IPS-NIHi11 (cell line): ENCODE measurements at regions not wholly inside any gene's neighbourhood (a gene's known extent, or its start where the extent isn't known, plus 50 kb on each side); places are given as distances from the start of the nearest gene placed in this dataset.
"Not testable (repeated sequence)": the region's sequence is repeated elsewhere in the genome, so short reads cannot be mapped to it uniquely, and the experiment has no call there.

Experiments used
- DNase-seq: peaks from one replicate; pipeline ENCODE4 v3.0.0; 2012; ENCODE audit warnings: mixed read lengths, low spot score

DNA sequence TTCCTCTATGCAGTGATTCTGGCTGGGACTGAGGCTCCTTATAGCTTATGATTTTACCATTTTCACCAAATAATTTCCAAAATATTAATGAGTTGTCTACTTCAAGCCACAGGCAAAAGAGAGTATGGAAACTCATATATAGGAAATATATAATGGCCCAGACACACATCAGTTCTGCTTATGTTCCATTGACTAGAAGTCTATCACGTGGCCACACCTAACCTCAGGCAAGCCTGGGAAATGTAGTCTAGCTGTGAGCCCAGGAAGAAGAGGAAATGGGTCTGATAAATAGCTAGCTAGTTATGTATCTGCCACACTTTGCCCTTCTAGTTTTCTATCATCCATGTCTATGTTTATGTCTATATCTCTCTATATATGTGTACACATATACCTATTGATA is 195.1 kb downstream of the OTOL1 start:
- DNase-seq, result no peak

- no peak for DNase-seq
These were observed 198.3 kb downstream of the OTOL1 start for GRCh38 chr3:161694682-161695564.

DNA sequence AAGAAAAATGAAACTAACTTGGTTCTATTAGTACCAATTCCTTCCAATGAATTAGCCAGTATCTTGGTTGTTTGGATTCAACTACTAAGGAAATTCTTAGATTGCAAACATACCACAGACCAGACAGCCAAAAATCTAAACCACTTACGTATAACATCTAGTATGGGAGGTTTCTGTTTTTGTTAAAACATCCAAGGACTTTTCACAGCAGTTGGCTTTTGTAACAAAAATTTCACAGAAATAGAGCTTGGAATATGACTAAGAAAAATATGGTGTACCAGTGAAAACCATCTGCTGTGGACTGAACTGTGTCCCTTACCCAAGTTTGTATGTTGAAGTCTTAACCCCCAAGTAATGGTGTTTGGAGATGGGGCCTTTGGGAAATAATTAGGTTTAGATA is 199.2 kb downstream of the OTOL1 start:
- DNase-seq, result no peak

DNA sequence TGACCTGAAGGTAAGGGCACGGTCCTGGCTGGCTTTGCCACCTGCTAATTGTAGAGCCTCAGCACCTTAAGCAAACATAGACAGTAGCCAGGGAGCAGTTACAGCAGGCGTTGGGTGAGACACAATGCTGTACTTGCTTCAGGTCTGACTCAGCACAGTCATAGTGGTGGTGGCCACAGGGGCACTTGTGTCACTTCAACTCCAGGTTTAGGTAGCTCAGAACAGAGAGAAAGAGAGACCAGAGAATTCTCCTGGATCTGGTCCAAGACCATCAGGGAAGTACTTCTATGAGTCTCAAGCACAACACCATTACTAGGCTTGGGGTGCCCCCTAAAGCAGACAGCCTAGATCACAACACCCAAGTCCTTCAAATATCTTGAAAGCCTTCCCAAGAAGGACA is 204.4 kb downstream of the OTOL1 start:
- no peak for DNase-seq

DNA sequence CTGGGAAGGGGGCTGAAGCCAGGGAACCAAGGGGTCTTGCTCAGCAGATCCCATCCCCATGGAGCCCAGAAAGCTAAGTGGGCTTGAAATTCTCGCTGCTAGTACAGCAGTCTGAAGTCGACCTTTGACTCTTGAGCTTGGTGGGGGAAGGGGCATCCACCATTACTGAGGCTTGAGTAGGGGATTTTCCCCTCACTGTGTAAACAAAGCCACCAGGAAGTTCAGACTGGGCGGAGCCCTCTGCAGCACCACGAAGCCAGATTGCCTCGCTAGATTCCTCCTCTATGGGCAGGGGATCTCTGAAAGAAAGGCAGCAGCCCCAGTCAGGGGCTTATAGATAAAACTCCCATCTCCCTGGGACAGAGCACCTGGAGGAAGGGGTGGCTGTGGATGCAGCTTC is 210.6 kb downstream of the OTOL1 start:
- DNase-seq, result not testable (repeated sequence)

DNA sequence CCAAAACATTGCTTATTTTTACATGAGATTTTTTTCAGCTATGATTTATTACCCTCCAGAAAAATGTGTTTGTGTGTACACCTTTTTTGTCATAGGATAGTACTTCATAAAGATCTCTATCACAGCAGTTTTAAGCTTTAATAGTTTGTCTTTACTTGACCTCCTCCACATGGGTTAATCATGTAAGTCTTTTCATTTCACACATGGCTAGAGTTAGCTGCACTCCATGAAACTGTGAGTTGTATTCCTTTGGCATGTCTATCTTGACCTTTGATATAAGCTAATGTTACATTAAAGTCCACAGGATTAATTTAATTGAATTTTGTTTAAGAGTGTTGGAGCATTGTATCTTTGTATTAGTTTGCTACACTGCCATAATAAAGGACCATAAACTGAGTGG is 217.1 kb downstream of the OTOL1 start:
- no peak for DNase-seq

GRCh38 chr3:161731968-161732367 is 235.4 kb downstream of the OTOL1 start:
- no peak for DNase-seq

GRCh38 chr3:161737171-161737570 is 240.6 kb downstream of the OTOL1 start:
- DNase-seq, result no peak

- no peak for DNase-seq
These were observed 243.8 kb downstream of the OTOL1 start for GRCh38 chr3:161740421-161740820.

DNA sequence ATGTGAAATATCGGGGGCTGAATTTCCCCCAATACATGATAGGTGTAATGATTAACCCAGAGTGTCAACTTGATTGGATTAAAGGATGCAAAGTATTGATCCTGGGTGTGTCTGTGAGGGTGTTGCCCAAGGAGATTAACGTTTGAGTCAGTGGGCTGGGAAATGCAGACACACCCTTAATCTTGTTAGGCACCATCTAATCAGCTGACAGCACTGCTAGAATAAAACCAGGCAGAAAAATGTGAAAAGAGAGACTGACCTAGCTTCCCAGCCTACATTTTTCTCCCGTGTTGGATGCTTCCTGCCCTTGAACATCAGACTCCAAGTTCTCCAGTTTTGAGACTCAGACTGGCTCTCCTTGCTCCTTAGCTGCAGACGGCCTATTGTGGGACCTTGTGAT is 247.8 kb downstream of the OTOL1 start:
- DNase-seq, result no peak

- no peak for DNase-seq
These were observed 249.1 kb downstream of the OTOL1 start for GRCh38 chr3:161745741-161746140.

GRCh38 chr3:161748049-161748448 is 251.4 kb downstream of the OTOL1 start:
- DNase-seq, result no peak

DNA sequence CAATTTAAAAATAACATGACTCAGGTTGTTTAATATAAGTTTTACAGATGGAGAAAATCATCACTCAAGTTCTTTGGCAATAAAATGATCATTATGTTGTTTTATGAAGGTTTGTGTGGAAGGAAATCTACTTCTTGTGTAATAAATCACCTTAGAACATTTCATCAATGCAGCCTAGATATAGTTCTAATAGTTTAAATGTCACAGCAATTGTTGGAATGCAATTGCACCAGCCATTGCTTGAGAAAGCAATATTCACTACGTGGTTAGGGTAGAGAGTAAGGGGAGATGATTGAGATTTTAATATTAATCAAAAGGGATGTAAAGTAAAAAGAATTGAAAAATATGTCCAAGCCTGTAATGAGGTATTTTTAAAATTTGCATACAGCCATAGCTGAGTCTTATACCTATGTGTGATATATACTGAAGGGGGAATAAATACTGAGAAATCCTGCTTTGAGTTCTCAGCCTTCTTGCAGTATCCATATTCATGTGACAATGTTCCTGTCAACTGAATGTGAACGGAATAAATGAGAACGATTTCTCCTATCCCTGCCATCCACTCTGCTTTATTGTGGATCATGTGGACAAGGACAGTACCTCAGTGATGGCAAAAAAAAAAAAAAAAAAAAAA is 257.9 kb downstream of the OTOL1 start:
- DNase-seq, result no peak

GRCh38 chr3:161759444-161759843 is 262.8 kb downstream of the OTOL1 start:
- DNase-seq, result no peak

DNA sequence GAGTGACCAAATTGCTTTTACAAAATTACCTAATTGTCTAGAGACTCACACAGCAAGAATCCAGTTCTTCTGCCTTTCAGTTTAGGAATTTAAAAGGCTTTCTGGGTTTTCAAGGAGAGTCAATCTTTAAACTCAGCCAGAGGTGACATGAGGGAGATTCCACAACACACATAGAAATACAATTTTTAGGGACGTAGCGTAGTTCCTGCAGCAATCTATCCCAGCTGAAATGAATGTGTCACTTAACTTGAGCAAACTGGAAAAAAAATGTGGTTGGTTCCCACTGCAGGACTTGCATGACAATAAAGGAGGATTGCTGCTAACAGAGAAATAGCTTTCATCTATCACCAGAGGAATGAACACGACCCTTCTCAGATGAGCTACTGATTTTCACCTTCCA is 269.7 kb downstream of the OTOL1 start:
- DNase-seq, result peak; percentile 10

- DNase-seq, result no peak
These were observed 274.1 kb downstream of the OTOL1 start for GRCh38 chr3:161770484-161771386.

DNA sequence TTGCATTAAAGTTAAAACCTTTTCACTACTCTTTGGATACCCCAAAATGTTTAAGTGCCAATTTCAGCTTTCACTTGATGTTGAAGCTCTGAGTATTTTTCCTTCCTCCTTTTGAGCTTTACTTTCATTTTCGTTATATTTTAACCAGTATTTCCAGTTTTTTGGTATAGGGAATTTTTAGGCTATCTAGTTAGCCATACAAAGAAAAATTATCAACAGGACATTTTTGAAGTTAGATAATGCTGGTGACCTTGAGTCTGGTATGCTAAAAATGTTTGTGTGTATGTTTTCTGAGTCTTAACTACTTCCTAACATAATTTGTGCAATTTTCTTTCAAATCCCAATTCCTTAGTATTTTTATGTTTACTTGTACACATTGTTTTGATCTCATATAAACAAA is 284.8 kb downstream of the OTOL1 start:
- no peak for DNase-seq

DNA sequence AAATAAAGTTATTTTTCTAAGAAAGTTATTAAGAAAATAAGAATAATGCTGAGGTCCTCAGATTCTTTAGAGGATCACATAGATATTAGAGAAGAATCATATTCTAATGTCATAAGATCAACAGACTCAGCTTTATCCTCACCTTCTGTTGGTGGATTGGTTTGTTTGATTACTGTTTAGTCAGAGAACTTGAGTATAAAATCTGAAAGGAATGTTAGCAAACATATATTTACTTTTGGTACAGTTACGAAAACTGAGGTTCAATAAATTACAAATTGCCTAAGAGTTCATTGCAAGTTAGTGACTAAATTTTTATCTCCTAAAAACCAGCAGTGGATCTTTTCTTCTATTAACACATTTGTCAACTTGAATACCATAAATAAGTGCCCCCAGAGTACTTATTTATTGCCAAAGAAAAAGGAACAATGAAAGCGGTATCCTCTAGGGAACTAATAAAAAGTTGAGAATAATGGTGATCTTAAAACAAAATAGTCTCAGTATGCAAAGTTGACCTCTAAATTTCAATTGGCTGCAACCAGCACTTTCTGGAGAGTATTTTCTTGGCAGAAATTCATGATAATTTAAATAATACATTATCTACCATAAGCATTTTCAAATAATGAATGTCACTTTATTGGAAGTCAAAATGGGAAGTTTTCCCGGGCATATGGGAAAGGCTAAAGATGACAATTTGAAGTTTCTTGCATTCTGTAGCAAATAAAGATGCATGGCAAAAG is 296.8 kb downstream of the OTOL1 start:
- no peak for DNase-seq

DNA sequence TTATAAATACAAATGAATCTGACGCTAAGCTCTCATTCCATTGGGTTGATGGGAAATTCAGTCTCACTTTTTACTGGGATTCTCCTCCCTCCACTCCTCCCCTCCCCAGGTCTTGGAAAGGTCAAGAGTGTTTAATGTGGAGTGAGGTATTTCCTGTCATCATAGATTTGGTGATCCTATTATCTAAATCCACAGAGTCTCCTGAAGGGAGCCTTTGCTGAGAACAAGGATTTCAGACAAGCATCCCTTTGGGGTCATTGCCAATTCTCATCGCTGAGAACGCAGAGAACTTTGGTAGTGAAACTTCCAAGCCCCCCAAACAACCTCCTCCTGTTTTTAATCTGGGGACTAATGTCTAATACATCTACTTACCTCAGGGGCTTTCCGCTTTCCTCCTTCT is 297.9 kb downstream of the OTOL1 start:
- DNase-seq, result no peak

GRCh38 chr3:161796312-161796711 is 299.7 kb downstream of the OTOL1 start:
- DNase-seq, result no peak

DNA sequence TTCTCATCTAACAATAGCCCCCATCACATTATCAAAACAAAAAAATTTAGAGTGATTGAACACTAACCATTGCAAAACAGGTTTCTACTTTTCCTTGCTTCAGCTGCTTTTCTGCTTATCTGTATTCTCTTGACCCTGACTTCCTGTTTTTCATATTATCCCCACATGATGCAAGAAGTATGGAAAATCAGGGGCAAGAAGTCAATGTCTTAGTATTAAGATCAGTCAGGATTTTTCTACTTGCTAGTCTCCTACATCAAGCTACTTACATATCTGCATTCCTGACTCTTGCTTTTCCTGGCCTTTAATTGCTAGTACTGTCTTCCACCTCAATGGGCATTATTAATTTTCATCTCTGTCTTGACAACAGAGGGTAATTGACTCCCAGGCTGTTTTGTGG is 300.2 kb downstream of the OTOL1 start:
- no peak for DNase-seq

DNA sequence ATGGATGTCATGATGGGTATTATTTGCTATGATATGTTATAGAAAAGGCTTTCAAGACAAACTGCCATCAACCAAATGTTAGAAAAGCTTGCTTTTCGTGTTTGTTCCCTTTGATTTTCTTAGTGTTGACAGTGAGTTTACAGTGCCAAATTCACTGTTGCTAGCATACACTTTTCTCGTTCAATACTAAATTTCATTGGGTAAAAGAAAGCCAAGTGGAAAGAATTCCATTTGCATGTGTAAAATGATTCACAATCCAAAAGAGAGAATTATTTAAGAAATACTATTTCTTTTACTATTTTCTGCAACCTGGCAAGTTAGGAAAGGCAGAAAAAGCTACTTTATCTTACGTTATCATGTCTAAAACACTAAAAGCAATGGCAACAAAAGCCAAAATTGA is 301.4 kb downstream of the OTOL1 start:
- DNase-seq, result no peak
